Cardiac fibroblast (primary cell): ENCODE measurements at regions not wholly inside any gene's neighbourhood (a gene's known extent, or its start where the extent isn't known, plus 50 kb on each side); places are given as distances from the start of the nearest gene placed in this dataset.
A peak's percentile ranks its signal among the peaks of the same experiment; 100 is the strongest.
"Not testable (repeated sequence)": the region's sequence is repeated elsewhere in the genome, so short reads cannot be mapped to it uniquely, and the experiment has no call there.

ENCODE experiments used
- DNase-seq, 2 donors: peaks; one replicate each; pipeline versions ENCODE4 v3.0.0 to v3.0.0-alpha.2; 2010; ENCODE audit warnings: low read depth in 2 of 2
- H3K4me3 ChIP-seq, 2 donors: replicated peaks in 1 of 2; 1 replicate in 1 of 2; 2 replicates in 1 of 2; pipeline ENCODE4 v1.5.1; 2011; ENCODE audit warnings: low read depth in 2 of 2, low read length in 2 of 2, mild to moderate bottlenecking in 2 of 2, moderate library complexity in 1 of 2
- CTCF ChIP-seq: IDR thresholded peaks from one replicate; pipeline ENCODE4 v1.5.1; 2011; ENCODE audit warnings: low read depth, mild to moderate bottlenecking, low read length, inconsistent platforms

- TF ChIP-seq CTCF, result no peak
- DNase-seq, result no peak
- no peak overlapping the region for H3K4me3 ChIP-seq
Observed at GRCh38 chr5:54390539-54391031, 64.9 kb upstream of the HSPB3 start.

- no peak for TF ChIP-seq CTCF
- DNase-seq, result peak; percentile 67 to 86
- H3K4me3 ChIP-seq, result no peak overlapping the region
Observed at GRCh38 chr5:54390015-54390414, 65.5 kb upstream of the HSPB3 start.

GRCh38 chr5:54389399-54389798 lies 66.1 kb upstream of the HSPB3 start:
- H3K4me3 ChIP-seq, result not testable (repeated sequence)
- peak in 1 of 2 donors; percentile 12 for DNase-seq

GRCh38 chr5:54388811-54389210 lies 66.7 kb upstream of the HSPB3 start:
- no peak for TF ChIP-seq CTCF
- DNase-seq, result no peak
- no peak overlapping the region for H3K4me3 ChIP-seq

GRCh38 chr5:54388409-54388808 lies 67.1 kb upstream of the HSPB3 start:
- H3K4me3 ChIP-seq, result no peak overlapping the region
- peak in 1 of 2 donors; percentile 14 for DNase-seq
- no peak for TF ChIP-seq CTCF

GRCh38 chr5:54387659-54388232 lies 67.8 kb upstream of the HSPB3 start:
- peak; percentile 59 to 73 for DNase-seq

GRCh38 chr5:54387031-54387430 lies 68.5 kb upstream of the HSPB3 start:
- H3K4me3 ChIP-seq, result no peak overlapping the region
- TF ChIP-seq CTCF, result no peak

More at GRCh38 chr5:54387659-54388232, 67.8 kb upstream of the HSPB3 start:
- no peak overlapping the region for H3K4me3 ChIP-seq
- TF ChIP-seq CTCF, result no peak

More at GRCh38 chr5:54387031-54387430, 68.5 kb upstream of the HSPB3 start:
- no peak for DNase-seq
